ENCODE measurements at regions not wholly inside any gene's neighbourhood (a gene's known extent, or its start where the extent isn't known, plus 50 kb on each side); places are given as distances from the start of the nearest gene placed in this dataset.
"Not testable (repeated sequence)": the region's sequence is repeated elsewhere in the genome, so short reads cannot be mapped to it uniquely, and the experiment has no call there.

GRCh38 chr17:77543801-77544200 is 403.0 kb downstream of the SEC14L1 start:
- ATAC-seq (no peak), DNase-seq (ENCODE audit: low spot score) (no peak)
- Mint-ChIP-seq H3K4me1 (ENCODE audit: low read depth in 2 of 2) (no peaks in the 10 kb centered on the region), H3K27ac (no peak overlapping the region), H3K9me3 (no peaks in the 10 kb centered on the region), H3K36me3 (no peaks in the 10 kb centered on the region), H3K4me3 (no peak overlapping the region), H3K27me3 (peaks cover 13% of the 10 kb centered on the region in 2 donors)

GRCh38 chr17:77544347-77545110 is 403.8 kb downstream of the SEC14L1 start:
- ATAC-seq, result no peak
- no peaks in the 10 kb centered on the region for H3K4me1 Mint-ChIP-seq (ENCODE audit: low read depth in 2 of 2)
- no peaks in the 10 kb centered on the region for H3K9me3 Mint-ChIP-seq
- no peak overlapping the region for H3K4me3 Mint-ChIP-seq
- H3K36me3 Mint-ChIP-seq, result no peaks in the 10 kb centered on the region
- H3K27me3 Mint-ChIP-seq, result peaks cover 11 to 13% of the 10 kb centered on the region in 2 donors
- no peak for DNase-seq (ENCODE audit: low spot score)
- H3K27ac Mint-ChIP-seq, result no peak overlapping the region

- peaks cover 0 to 2% of the 10 kb centered on the region in 2 donors for H3K27me3 Mint-ChIP-seq
- DNase-seq (ENCODE audit: low spot score) (no peak), ATAC-seq (no peak)
- H3K4me3 Mint-ChIP-seq, result no peak overlapping the region
- H3K27ac Mint-ChIP-seq, result no peak overlapping the region
- H3K36me3 Mint-ChIP-seq, result no peaks in the 10 kb centered on the region
- no peaks in the 10 kb centered on the region for H3K9me3 Mint-ChIP-seq
- no peaks in the 10 kb centered on the region for H3K4me1 Mint-ChIP-seq (ENCODE audit: low read depth in 2 of 2)
Observed at GRCh38 chr17:77546772-77547241, 406.0 kb downstream of the SEC14L1 start.

GRCh38 chr17:77548967-77549366 is 408.2 kb downstream of the SEC14L1 start:
- Mint-ChIP-seq H3K9me3 (no peaks in the 10 kb centered on the region), H3K27me3 (no peaks in the 10 kb centered on the region), H3K27ac (no peak overlapping the region), H3K4me1 (ENCODE audit: low read depth in 2 of 2) (no peaks in the 10 kb centered on the region), H3K36me3 (no peaks in the 10 kb centered on the region), H3K4me3 (no peak overlapping the region)
- ATAC-seq, result no peak
- DNase-seq (ENCODE audit: low spot score), result no peak

- Mint-ChIP-seq H3K27ac (no peak overlapping the region), H3K27me3 (no peaks in the 10 kb centered on the region)
Observed at GRCh38 chr17:77549726-77550366, 408.7 kb upstream of the TNRC6C start.

GRCh38 chr17:77553459-77554066 is 404.9 kb upstream of the TNRC6C start:
- Mint-ChIP-seq H3K4me1 (ENCODE audit: low read depth in 2 of 2) (no peaks in the 10 kb centered on the region), H3K27me3 (peaks cover 0 to 3% of the 10 kb centered on the region in 2 donors), H3K4me3 (no peak overlapping the region), H3K27ac (no peak overlapping the region), H3K36me3 (no peaks in the 10 kb centered on the region), H3K9me3 (no peaks in the 10 kb centered on the region)
- ATAC-seq (peak in 1 of 2 donors; percentile 55), DNase-seq (ENCODE audit: low spot score) (no peak)

More at GRCh38 chr17:77549726-77550366, 408.7 kb upstream of the TNRC6C start:
- no peaks in the 10 kb centered on the region for H3K9me3 Mint-ChIP-seq
- no peaks in the 10 kb centered on the region for H3K36me3 Mint-ChIP-seq
- H3K4me1 Mint-ChIP-seq (ENCODE audit: low read depth in 2 of 2), result no peaks in the 10 kb centered on the region
- no peak for DNase-seq (ENCODE audit: low spot score)
- ATAC-seq, result no peak
- no peak overlapping the region for H3K4me3 Mint-ChIP-seq

- peaks cover 0 to 7% of the 10 kb centered on the region in 2 donors for H3K27me3 Mint-ChIP-seq
- H3K4me1 Mint-ChIP-seq (ENCODE audit: low read depth in 2 of 2), result no peaks in the 10 kb centered on the region
- no peak overlapping the region for H3K4me3 Mint-ChIP-seq
- ATAC-seq, result no peak
- no peak overlapping the region for H3K27ac Mint-ChIP-seq
- no peaks in the 10 kb centered on the region for H3K36me3 Mint-ChIP-seq
- no peak for DNase-seq (ENCODE audit: low spot score)
- H3K9me3 Mint-ChIP-seq, result no peaks in the 10 kb centered on the region
Observed at GRCh38 chr17:77555121-77555591, 403.3 kb upstream of the TNRC6C start.

GRCh38 chr17:77555741-77556291 is 402.7 kb upstream of the TNRC6C start:
- DNase-seq (ENCODE audit: low spot score) (no peak), ATAC-seq (no peak)
- H3K36me3 Mint-ChIP-seq, result no peaks in the 10 kb centered on the region
- H3K27me3 Mint-ChIP-seq, result peaks cover 0 to 7% of the 10 kb centered on the region in 2 donors
- no peaks in the 10 kb centered on the region for H3K4me1 Mint-ChIP-seq (ENCODE audit: low read depth in 2 of 2)
- no peaks in the 10 kb centered on the region for H3K9me3 Mint-ChIP-seq
- H3K27ac Mint-ChIP-seq, result no peak overlapping the region
- H3K4me3 Mint-ChIP-seq, result no peak overlapping the region

- DNase-seq (ENCODE audit: low spot score) (no peak), ATAC-seq (no peak)
- H3K4me1 Mint-ChIP-seq (ENCODE audit: low read depth in 2 of 2), result no peaks in the 10 kb centered on the region
- no peak overlapping the region for H3K4me3 Mint-ChIP-seq
- H3K27me3 Mint-ChIP-seq, result peaks cover 0 to 7% of the 10 kb centered on the region in 2 donors
- no peak overlapping the region for H3K27ac Mint-ChIP-seq
- H3K9me3 Mint-ChIP-seq, result no peaks in the 10 kb centered on the region
- H3K36me3 Mint-ChIP-seq, result no peaks in the 10 kb centered on the region
Observed at GRCh38 chr17:77556383-77557061, 402.0 kb upstream of the TNRC6C start.

- no peak for DNase-seq (ENCODE audit: low spot score)
- no peak for ATAC-seq
- no peak overlapping the region for H3K27ac Mint-ChIP-seq
- H3K4me3 Mint-ChIP-seq, result no peak overlapping the region
- H3K36me3 Mint-ChIP-seq, result no peaks in the 10 kb centered on the region
- H3K9me3 Mint-ChIP-seq, result no peaks in the 10 kb centered on the region
- no peaks in the 10 kb centered on the region for H3K4me1 Mint-ChIP-seq (ENCODE audit: low read depth in 2 of 2)
- peaks cover 0 to 7% of the 10 kb centered on the region in 2 donors for H3K27me3 Mint-ChIP-seq
Observed at GRCh38 chr17:77558846-77559626, 399.5 kb upstream of the TNRC6C start.

GRCh38 chr17:77560381-77560780 is 398.1 kb upstream of the TNRC6C start:
- H3K36me3 Mint-ChIP-seq, result no peaks in the 10 kb centered on the region
- no peaks in the 10 kb centered on the region for H3K4me1 Mint-ChIP-seq (ENCODE audit: low read depth in 2 of 2)
- no peak for ATAC-seq
- no peak overlapping the region for H3K27ac Mint-ChIP-seq
- H3K4me3 Mint-ChIP-seq, result no peak overlapping the region
- peaks cover 0 to 7% of the 10 kb centered on the region in 2 donors for H3K27me3 Mint-ChIP-seq
- DNase-seq (ENCODE audit: low spot score), result no peak
- no peaks in the 10 kb centered on the region for H3K9me3 Mint-ChIP-seq

GRCh38 chr17:77560841-77561240 is 397.7 kb upstream of the TNRC6C start:
- Mint-ChIP-seq H3K27ac (no peak overlapping the region), H3K27me3 (peaks cover 0 to 7% of the 10 kb centered on the region in 2 donors), H3K4me3 (no peak overlapping the region), H3K36me3 (no peaks in the 10 kb centered on the region), H3K4me1 (ENCODE audit: low read depth in 2 of 2) (no peaks in the 10 kb centered on the region), H3K9me3 (no peaks in the 10 kb centered on the region)
- ATAC-seq (no peak), DNase-seq (ENCODE audit: low spot score) (no peak)

- not testable (repeated sequence) for ATAC-seq; H3K27ac Mint-ChIP-seq; H3K27me3 Mint-ChIP-seq; H3K4me1 Mint-ChIP-seq (ENCODE audit: low read depth in 2 of 2); H3K4me3 Mint-ChIP-seq; DNase-seq (ENCODE audit: low spot score); H3K36me3 Mint-ChIP-seq; H3K9me3 Mint-ChIP-seq
Observed at GRCh38 chr17:77562361-77562760, 396.1 kb upstream of the TNRC6C start.
